ENCODE measurements at regions not wholly inside any gene's neighbourhood (a gene's known extent, or its start where the extent isn't known, plus 50 kb on each side); places are given as distances from the start of the nearest gene placed in this dataset.

GRCh38 chr12:88308825-88309224, 166.7 kb downstream of the TMTC3 start:
- TF ChIP-seq CTCF (IDR thresholded peaks at IDR 0.05): no peak
- Histone ChIP-seq H3K36me3 (ENCODE audit: control insufficient read depth, insufficient read depth, low read length) (no peaks in the 10 kb centered on the region), H2AFZ (no peak overlapping the region), H3K4me3 (ENCODE audit: low read depth, low read length) (no peak overlapping the region), H3K79me2 (no peaks in the 10 kb centered on the region), H3K4me2 (ENCODE audit: low read length) (no peak overlapping the region), H3K4me1 (no peaks in the 10 kb centered on the region), H3K27ac (no peak overlapping the region), H3K27me3 (ENCODE audit: control insufficient read depth, insufficient read depth, low read length) (no peaks in the 10 kb centered on the region), H3K9me3 (ENCODE audit: control insufficient read depth, low read length) (no peaks in the 10 kb centered on the region), H3K9ac (no peak overlapping the region)

GRCh38 chr12:88309546-88309945, 167.4 kb downstream of the TMTC3 start:
- Histone ChIP-seq H3K9me3 (ENCODE audit: control insufficient read depth, low read length) (no peaks in the 10 kb centered on the region), H2AFZ (no peak overlapping the region), H3K4me3 (ENCODE audit: low read depth, low read length) (no peak overlapping the region), H3K4me1 (no peaks in the 10 kb centered on the region), H3K4me2 (ENCODE audit: low read length) (no peak overlapping the region), H3K9ac (no peak overlapping the region), H3K79me2 (no peaks in the 10 kb centered on the region), H3K27ac (no peak overlapping the region), H3K27me3 (ENCODE audit: control insufficient read depth, insufficient read depth, low read length) (no peaks in the 10 kb centered on the region), H3K36me3 (ENCODE audit: control insufficient read depth, insufficient read depth, low read length) (no peaks in the 10 kb centered on the region)
- no peak for TF ChIP-seq CTCF (IDR thresholded peaks at IDR 0.05)

- Histone ChIP-seq H3K4me1 (no peaks in the 10 kb centered on the region), H3K79me2 (no peaks in the 10 kb centered on the region), H3K9me3 (ENCODE audit: control insufficient read depth, low read length) (no peaks in the 10 kb centered on the region), H3K9ac (no peak overlapping the region), H2AFZ (no peak overlapping the region), H3K36me3 (ENCODE audit: control insufficient read depth, insufficient read depth, low read length) (no peaks in the 10 kb centered on the region), H3K4me3 (ENCODE audit: low read depth, low read length) (no peak overlapping the region), H3K27ac (no peak overlapping the region), H3K27me3 (ENCODE audit: control insufficient read depth, insufficient read depth, low read length) (no peaks in the 10 kb centered on the region), H3K4me2 (ENCODE audit: low read length) (no peak overlapping the region)
- TF ChIP-seq CTCF (IDR thresholded peaks at IDR 0.05): no peak
These were observed 168.0 kb downstream of the TMTC3 start for GRCh38 chr12:88310069-88310468.

GRCh38 chr12:88310666-88311065, 168.6 kb downstream of the TMTC3 start:
- Histone ChIP-seq H3K4me2 (ENCODE audit: low read length) (no peak overlapping the region), H3K79me2 (no peaks in the 10 kb centered on the region), H2AFZ (no peak overlapping the region), H3K4me1 (no peaks in the 10 kb centered on the region), H3K36me3 (ENCODE audit: control insufficient read depth, insufficient read depth, low read length) (no peaks in the 10 kb centered on the region), H3K9me3 (ENCODE audit: control insufficient read depth, low read length) (no peaks in the 10 kb centered on the region), H3K4me3 (ENCODE audit: low read depth, low read length) (no peak overlapping the region), H3K27me3 (ENCODE audit: control insufficient read depth, insufficient read depth, low read length) (no peaks in the 10 kb centered on the region), H3K9ac (no peak overlapping the region), H3K27ac (no peak overlapping the region)
- TF ChIP-seq CTCF (IDR thresholded peaks at IDR 0.05): no peak

GRCh38 chr12:88313554-88313953, 171.4 kb downstream of the TMTC3 start:
- no peak overlapping the region for H3K27ac ChIP-seq
- H3K36me3 ChIP-seq (ENCODE audit: control insufficient read depth, insufficient read depth, low read length): no peaks in the 10 kb centered on the region
- H3K79me2 ChIP-seq: no peaks in the 10 kb centered on the region
- H3K27me3 ChIP-seq (ENCODE audit: control insufficient read depth, insufficient read depth, low read length): no peaks in the 10 kb centered on the region
- H3K9me3 ChIP-seq (ENCODE audit: control insufficient read depth, low read length): no peaks in the 10 kb centered on the region
- no peak overlapping the region for H2AFZ ChIP-seq
- H3K4me2 ChIP-seq (ENCODE audit: low read length): no peak overlapping the region
- H3K4me3 ChIP-seq (ENCODE audit: low read depth, low read length): no peak overlapping the region
- TF ChIP-seq CTCF (IDR thresholded peaks at IDR 0.05): no peak
- H3K4me1 ChIP-seq: no peaks in the 10 kb centered on the region
- no peak overlapping the region for H3K9ac ChIP-seq

Measured in parathyroid adenoma (tissue), 2 donors.